ENCODE measurements at regions not wholly inside any gene's neighbourhood (a gene's known extent, or its start where the extent isn't known, plus 50 kb on each side); places are given as distances from the start of the nearest gene placed in this dataset.

DNA sequence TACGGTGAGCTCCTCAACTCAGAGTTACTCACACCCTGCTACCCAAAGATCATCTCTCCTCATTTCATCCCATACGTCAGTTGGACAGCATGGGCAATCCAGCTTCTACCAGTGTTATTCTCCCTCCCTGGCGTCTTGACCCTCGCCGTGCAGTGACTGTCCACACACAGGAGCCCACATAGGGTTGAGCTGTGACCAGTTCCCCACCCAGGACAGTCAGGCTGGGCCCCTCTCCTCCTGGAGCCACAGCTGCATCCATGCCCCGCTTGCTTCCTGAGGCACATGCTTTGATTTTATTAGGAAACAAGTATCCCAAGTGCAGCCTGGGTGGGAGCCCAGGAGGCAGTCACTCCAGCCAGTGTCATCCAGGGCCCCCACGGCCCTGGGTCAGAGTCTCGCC is 140.3 kb upstream of the SFSWAP start:
- Histone ChIP-seq H3K79me2 (ENCODE audit: control insufficient read depth, insufficient read depth, low read length) (no peaks in the 10 kb centered on the region), H3K4me2 (ENCODE audit: insufficient read depth, low read length) (no peak overlapping the region), H4K20me1 (replicated peaks; ENCODE audit: control insufficient read depth, insufficient read depth, low read length) (no peaks in the 10 kb centered on the region), H3K9ac (ENCODE audit: insufficient read depth in 1 of 2, low read depth in 2 of 2, low read length in 2 of 2) (no peak overlapping the region; a peak in 1 of 4 replicates), H3K4me3 (no peak overlapping the region), H3K9me1 (ENCODE audit: control insufficient read depth, insufficient read depth, low read length) (no peaks in the 10 kb centered on the region), H3K9me3 (replicated peaks; ENCODE audit: control insufficient read depth, insufficient read depth, low read depth, low read length) (no peaks in the 10 kb centered on the region), H3K4me1 (replicated peaks in 1 of 2; ENCODE audit: control insufficient read depth in 2 of 2, insufficient read depth in 2 of 2, low read length in 2 of 2) (peaks cover 0 to 10% of the 10 kb centered on the region in 2 experiments; a peak in 2 of 5 replicates), H2AFZ (ENCODE audit: low read depth, low read length) (no peak overlapping the region), H3K36me3 (ENCODE audit: control insufficient read depth, insufficient read depth, low read length) (no peaks in the 10 kb centered on the region), H3K27me3 (ENCODE audit: control insufficient read depth in 2 of 2, insufficient read depth in 2 of 2, low read length in 2 of 2) (peaks cover 14 to 55% of the 10 kb centered on the region in 2 experiments; a peak in 4 of 5 replicates), H3K27ac (ENCODE audit: extremely low read depth, low read depth, low read length) (no peak overlapping the region)
- intact Hi-C loops (cut with micrococcal nuclease), result no loop called here
- TF ChIP-seq, protein P1, sequence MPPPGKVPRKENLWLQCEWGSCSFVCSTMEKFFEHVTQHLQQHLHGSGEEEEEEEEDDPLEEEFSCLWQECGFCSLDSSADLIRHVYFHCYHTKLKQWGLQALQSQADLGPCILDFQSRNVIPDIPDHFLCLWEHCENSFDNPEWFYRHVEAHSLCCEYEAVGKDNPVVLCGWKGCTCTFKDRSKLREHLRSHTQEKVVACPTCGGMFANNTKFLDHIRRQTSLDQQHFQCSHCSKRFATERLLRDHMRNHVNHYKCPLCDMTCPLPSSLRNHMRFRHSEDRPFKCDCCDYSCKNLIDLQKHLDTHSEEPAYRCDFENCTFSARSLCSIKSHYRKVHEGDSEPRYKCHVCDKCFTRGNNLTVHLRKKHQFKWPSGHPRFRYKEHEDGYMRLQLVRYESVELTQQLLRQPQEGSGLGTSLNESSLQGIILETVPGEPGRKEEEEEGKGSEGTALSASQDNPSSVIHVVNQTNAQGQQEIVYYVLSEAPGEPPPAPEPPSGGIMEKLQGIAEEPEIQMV (tag; conservative IDR thresholded peaks at IDR 0.05; ENCODE audit: low read depth), result no peak
- TF ChIP-seq CHCHD3 (CRISPR knock-in tag; IDR thresholded peaks at IDR 0.05) (no peak), FOXJ2 (tag; IDR thresholded peaks at IDR 0.05) (no peak), POLR2H (tag; IDR thresholded peaks at IDR 0.05; ENCODE audit: low read depth) (no peak), KDM1A (IDR thresholded peaks at IDR 0.05) (no peak), FOXK2 (conservative IDR thresholded peaks at IDR 0.05 in 1 of 2, IDR thresholded peaks at IDR 0.05 in 1 of 2; ENCODE audit: low read depth in 2 of 2) (no peak), TGIF2 (CRISPR knock-in tag; IDR thresholded peaks at IDR 0.05) (no peak), SLC30A9 (CRISPR knock-in tag; IDR thresholded peaks at IDR 0.05) (no peak), ZNF785 (CRISPR knock-in tag; IDR thresholded peaks at IDR 0.05) (no peak), NELFE (IDR thresholded peaks at IDR 0.05; ENCODE audit: insufficient read depth, insufficient read length) (no peak), MIER1 (IDR thresholded peaks at IDR 0.05; ENCODE audit: low read depth) (no peak)
- no TSS peak for BruUV-seq (replicated peaks)
- no peak for FAIRE-seq
- POLR2A ChIA-PET, result interaction anchor here (0.6 to 1.1 kb wide), 3 partner anchors 98 to 255 kb away, joined by 3 read pairs; no protein-coding TSS in a partner anchor
- WGBS (ENCODE audit: insufficient coverage, low coverage, missing lambda C conversion rate), result 1% methylated on average over 8 of the region's 8 CpGs
- in situ Hi-C loops (cut with MboI), result no loop called here
- no peak for DNase-seq (ENCODE audit: extremely low read depth in 1 of 4, low spot score in 3 of 4)
- CTCF ChIA-PET (ENCODE audit: low intra/inter-chr PET ratio), result no interaction called here
- no peak for ATAC-seq
